GM12872 (cell line): ENCODE measurements at regions not wholly inside any gene's neighbourhood (a gene's known extent, or its start where the extent isn't known, plus 50 kb on each side); places are given as distances from the start of the nearest gene placed in this dataset.

Experiments used
- TF ChIP-seq, protein P1 (sequence below): IDR thresholded peaks from 3 replicates; pipeline ENCODE4 v1.5.1; 2011; ENCODE audit warnings: low read depth, mild to moderate bottlenecking, low read length, moderate library complexity; ENCODE audit not compliant: insufficient read depth

- TF ChIP-seq, protein P1, sequence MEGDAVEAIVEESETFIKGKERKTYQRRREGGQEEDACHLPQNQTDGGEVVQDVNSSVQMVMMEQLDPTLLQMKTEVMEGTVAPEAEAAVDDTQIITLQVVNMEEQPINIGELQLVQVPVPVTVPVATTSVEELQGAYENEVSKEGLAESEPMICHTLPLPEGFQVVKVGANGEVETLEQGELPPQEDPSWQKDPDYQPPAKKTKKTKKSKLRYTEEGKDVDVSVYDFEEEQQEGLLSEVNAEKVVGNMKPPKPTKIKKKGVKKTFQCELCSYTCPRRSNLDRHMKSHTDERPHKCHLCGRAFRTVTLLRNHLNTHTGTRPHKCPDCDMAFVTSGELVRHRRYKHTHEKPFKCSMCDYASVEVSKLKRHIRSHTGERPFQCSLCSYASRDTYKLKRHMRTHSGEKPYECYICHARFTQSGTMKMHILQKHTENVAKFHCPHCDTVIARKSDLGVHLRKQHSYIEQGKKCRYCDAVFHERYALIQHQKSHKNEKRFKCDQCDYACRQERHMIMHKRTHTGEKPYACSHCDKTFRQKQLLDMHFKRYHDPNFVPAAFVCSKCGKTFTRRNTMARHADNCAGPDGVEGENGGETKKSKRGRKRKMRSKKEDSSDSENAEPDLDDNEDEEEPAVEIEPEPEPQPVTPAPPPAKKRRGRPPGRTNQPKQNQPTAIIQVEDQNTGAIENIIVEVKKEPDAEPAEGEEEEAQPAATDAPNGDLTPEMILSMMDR: no peak
Observed at GRCh38 chr13:104769545-104769944, 1703.3 kb upstream of the SLC10A2 start.

DNA sequence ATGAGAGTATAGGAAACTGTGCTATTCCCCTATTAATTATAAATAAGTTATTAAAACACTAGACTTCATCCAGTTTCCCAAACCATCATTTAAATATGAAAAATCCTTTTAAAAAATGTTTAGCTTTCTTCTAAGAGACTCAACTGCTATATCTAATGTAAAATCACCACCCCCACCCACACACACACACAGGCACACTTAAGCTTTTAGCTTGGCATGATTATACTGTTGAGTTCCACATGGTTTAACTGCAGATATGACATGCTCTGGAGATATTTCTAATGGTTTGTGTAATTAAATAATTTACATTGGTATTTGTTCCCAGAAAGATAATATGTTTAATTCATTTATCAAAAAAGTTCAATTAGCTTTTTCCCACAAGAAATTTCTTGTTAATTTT is 1700.1 kb upstream of the SLC10A2 start:
- TF ChIP-seq, protein P1: no peak

GRCh38 chr13:104764600-104764999 is 1698.4 kb upstream of the SLC10A2 start:
- TF ChIP-seq, protein P1: no peak

GRCh38 chr13:104759069-104759468 is 1692.9 kb upstream of the SLC10A2 start:
- TF ChIP-seq, protein P1: no peak

- TF ChIP-seq, protein P1: no peak
Observed at GRCh38 chr13:104757712-104758111, 1691.5 kb upstream of the SLC10A2 start.

DNA sequence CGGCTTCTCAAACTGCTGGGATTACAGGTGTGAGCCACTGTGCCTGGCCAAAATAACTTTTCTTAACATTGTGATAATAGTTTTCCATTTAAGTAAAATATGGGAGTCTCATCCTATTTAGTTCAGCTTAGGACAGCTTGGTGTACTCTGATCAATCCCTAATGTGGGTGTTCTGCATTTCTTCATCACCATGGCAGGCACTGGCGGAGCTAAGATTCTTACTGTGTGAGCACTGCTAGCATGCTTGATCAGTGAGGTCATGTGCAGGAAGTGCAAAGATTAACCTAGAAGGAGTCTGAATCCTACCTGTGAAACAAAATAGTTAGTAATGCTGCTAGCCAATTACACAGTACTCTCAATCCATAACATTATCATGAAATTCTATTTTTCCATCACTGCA is 1684.2 kb upstream of the SLC10A2 start:
- TF ChIP-seq, protein P1: no peak

GRCh38 chr13:104740641-104741222 is 1674.5 kb upstream of the SLC10A2 start:
- TF ChIP-seq, protein P1: no peak
